GM21529 (cell line): ENCODE measurements at regions not wholly inside any gene's neighbourhood (a gene's known extent, or its start where the extent isn't known, plus 50 kb on each side); places are given as distances from the start of the nearest gene placed in this dataset.
"Not testable (repeated sequence)": the region's sequence is repeated elsewhere in the genome, so short reads cannot be mapped to it uniquely, and the experiment has no call there.

Source experiments
- ATAC-seq: cut with Tn5 transposase; IDR thresholded peaks from one replicate; pipeline ENCODE4 v1.9.1; 2021; ENCODE audit not compliant: unreplicated experiment

DNA sequence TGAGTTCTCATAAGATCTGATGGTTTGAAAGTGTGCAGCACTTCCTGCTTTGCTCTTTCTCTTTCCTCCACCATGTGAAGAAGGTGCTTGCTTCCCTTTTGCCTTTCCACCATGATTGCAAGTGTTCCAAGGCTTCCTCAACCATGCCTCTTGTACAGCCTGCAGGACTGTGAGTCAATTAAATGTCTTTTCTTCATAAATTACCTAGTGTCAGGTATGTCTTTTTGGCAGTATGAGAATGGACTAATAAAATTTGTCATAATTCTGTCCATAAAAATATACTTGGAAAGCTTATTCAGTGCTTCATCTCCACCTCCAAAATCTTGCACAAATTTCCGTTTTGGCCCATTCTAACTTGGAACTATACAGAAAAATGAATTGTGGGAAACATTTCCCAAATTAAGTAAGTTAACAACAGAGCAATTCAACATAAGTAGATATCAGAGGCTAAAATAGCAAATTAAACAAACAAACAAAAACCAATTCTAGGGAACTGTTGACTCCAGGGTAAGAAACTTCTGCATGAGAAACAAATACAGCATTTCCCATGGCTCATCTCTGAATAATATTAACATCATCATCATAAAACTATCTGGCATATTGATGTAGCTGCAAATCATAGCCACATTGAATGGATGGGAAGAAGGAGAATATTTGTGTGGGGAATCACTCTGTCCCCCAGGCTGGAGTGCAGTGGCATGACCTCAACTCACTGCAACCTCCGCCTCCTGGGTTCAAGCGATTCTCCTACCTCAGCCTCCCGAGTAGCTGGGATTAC lies 459.5 kb upstream of the FAR2 start:
- ATAC-seq = no peak

DNA sequence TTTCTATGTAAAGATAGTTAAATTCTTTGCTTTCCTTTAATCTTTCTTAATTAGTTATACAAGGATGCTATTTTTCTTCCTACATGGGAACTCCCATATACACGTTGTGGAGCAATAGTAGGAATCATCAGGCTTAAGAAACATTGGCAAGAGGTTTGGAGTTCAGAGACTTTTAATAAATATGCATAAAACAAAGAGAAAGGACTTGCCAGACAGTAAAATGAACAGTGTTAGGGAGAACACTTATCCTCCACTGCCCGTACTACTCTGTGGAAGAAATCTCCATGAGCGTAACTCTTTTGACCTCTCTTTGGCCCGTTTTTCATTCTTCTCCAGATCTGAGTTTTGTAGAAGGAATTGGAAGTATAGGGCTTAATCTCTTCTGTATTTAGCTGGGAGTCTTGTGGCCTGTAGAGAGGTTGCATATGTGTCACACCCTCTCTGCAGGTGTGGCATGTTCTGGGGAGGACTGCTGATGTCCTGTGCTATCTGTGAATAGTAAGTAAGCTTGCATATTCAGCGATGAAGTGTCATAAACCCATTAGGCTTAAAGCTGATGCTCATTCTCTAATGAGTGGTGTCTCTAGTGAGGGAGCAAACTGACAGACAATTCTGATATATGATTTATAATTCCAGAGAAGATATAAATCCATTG lies 455.4 kb upstream of the FAR2 start:
- ATAC-seq = no peak

DNA sequence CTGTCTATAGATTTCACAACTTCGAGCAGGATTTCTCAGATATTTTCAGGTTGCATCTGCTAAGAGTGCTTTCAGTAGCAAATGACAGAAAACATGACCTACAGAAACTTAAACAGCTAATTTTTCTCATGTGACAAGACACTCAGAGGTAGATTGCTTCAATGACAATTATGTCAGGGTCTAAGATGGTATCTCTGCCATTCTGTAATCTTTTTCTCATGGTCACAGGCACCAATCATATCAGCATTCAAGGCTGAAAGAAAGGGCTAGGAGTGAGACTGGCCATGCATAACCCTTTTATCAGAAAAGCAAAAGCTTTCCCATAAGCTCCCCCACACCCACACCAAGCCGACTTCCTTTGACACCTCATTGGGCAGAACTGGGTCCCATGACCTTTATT lies 450.5 kb upstream of the FAR2 start:
- no peak for ATAC-seq

DNA sequence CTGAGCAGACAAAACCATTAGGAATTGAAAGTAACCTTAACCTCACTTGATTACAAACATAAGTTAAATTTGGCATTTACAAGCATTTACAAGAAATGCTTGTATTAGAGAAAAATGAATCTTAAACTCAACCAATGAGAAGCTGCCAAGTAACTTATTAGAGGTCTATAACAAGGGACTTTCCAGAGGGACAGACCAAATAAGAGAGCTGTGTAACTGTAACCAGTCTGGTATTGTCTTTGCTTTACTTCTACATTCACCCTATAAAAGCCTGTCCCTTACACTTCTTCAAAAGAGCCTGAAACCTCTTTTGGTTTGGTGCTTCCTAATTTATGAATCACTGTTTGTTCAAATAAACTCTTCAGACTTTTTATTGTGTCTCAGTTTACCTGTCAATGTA lies 450.0 kb upstream of the FAR2 start:
- ATAC-seq = no peak

DNA sequence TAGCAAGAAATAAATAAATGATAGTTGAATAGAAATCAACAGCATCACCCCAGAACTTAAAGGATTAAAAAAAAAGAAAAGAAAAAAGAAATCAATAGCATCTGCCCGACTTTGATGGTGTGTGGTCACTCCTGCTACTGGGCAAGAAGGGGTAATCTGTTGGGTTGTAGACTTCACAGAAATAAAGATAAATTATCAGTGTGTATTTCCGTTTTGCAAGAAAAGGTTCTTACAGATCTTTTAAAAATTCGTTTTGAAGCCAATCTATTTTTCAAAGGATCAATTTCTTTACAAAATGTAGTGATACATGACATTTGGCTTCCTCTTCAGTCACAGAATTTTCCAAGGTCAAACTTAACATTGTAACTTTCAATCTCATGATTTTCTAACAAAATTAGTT lies 448.9 kb upstream of the FAR2 start:
- ATAC-seq = no peak

DNA sequence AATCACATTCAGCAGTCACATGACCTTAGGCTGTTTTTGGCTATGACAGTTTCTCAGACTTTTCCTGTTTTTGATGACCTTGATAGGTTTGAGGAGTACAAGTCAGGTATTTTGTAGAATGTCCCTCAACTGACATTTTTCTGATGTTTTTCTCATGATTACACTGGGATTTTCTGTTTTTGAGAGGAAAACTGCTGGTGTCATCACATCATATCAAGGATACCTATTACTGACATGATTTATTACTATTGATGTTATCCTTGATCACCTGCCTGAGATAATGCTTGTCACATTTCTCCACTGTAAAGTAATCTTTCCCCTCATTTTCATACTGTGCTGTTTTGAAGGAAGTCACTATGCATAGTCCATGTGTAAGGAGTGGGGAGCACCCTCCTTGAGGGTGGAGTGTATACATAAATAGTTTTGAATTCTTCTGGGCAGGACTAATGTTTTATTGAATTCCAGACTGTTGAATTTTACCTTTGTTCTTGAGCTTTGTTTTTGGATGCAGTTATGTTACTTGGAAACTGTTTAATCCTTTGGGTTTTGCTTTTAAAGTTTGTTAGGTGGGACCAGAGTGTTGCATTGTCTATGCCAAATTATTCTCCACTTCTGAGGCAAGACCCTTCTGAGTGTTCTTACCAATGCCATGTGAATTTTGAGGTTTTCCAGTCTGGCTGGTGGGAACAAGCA lies 444.5 kb upstream of the FAR2 start:
- no peak for ATAC-seq

DNA sequence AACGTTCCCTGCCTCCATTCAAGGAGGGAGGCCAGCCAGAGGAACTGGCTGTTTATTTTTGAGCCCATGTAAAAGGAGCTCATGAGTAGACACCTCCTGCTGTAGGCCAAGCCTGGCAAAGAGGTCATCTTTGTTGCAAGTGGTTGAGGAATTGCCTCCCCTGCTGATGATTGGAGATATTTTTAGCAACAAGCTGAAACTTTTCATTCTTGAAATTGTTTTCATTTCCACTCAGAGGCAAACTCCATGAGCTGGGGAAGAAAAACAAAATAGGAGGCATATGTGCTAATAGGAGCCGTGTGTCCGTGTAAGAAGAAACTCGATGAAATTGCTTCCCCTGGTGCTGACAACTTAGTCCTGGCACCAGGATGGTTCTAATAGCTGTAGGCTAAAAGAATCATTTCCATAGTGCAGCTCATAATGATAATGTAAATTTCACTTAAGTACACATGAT lies 440.1 kb upstream of the FAR2 start:
- no peak for ATAC-seq

DNA sequence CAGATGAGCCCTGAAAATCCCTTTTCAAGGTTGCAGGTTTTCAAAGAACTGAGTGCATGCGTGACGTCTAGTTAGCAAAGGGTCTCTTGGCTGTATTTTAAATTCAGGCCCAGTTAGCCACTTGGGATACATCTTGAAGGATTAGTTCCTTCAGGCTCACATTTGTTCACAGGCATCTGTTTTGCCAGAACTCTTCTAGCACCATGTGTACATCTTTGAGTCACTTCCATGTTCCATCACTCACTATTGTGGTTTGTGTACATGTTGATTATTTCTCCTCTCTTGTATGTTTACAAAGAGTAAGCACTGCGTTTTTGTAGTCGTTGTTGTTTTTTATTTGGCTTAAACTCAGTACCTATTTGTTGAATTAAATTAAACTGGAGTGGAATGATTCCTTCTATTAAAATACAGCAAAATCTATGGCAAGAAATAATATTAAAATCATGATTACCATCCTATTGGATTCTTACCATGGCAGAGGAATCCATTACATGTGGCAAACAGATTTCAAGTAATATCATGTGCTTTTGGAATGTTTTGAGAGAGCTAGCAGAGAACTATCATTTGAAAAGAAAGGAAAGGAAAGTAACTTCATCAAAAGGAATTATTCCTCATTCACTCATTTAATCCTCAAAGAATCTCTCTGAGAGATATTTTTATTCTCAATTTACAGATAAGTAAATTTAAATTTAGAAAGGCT lies 438.9 kb upstream of the FAR2 start:
- no peak for ATAC-seq

DNA sequence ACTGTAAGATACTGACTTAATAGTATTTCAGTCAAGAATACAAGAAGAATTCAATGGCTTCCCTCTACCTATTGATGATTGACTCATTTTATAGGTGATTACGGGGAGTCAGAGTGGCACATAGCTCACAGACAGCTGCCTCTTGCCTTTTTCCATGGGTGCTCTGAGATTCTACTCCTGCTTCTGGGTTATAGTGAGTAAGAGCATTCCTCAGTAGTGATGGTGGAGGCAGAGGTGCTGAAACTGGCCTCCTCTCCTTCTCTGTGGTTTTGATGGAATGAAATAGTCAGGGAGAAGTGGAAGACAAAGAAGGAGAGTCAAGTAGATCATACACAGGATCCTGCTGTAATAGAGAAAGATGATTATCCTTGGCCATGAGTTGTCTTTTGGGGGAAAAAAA lies 438.2 kb upstream of the FAR2 start:
- no peak for ATAC-seq

DNA sequence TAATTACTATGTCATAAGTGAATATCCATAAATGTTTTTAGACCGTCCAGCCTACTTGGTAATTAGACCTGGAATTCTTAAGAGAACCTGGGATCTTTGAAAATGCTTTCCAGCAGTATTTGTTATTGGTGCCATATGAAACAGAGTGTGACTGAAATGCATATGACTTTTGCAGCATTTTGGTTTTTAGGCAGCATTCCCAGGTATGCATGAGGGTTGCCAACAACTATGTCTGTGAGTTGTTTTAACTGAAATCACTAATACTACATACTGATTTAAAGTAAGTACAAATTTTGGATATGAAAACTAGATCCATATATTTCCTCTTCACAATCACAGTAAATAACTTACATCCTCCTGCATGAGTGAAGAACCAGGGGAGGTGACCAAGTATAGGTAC lies 437.7 kb upstream of the FAR2 start:
- no peak for ATAC-seq

DNA sequence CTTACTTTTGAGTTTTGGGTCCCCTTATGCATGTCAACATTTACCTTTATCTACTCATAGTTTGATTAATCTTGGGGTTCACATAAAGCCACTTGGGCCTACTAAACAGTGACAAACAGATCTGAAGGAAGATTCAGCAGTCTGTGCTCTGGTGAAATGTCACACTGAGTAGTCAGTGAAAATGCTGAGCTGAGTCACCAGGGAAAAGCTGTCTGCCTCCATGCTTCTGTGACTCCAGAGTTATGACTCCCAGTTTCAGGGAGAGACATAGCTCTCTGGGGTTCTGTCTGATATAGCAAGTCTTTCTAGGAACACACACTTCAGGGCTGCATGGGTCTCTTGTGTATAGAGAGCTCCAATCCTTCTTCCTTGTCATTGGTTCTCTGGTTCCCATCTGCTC lies 406.3 kb upstream of the FAR2 start:
- ATAC-seq = no peak

DNA sequence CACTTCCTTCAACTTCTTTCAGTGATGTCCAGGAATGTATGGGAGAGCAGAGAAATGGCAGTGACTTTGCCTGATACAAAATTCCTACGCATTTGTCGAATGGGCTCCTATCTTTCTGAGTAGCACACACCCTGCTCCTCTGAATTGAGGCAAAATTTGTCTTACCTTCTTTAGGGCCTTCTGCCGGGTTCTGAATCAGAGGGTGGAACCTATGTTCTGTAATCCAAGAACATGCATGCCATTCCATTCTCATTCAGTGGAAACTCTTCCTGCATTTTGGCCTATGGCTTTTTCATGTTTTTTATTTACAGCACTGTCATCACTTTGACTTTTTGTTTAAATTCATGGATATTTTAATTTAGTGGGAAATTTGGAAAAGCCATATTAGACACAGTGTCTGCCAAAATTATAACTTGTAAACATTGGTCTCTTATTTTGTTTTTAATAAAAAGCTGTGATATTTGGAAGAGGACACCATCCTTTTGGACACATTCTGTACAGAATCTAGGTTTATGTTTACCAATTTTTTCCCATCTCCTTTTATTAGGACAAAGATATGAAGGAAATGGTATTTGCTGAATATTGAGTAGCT lies 402.2 kb upstream of the FAR2 start:
- ATAC-seq = no peak

DNA sequence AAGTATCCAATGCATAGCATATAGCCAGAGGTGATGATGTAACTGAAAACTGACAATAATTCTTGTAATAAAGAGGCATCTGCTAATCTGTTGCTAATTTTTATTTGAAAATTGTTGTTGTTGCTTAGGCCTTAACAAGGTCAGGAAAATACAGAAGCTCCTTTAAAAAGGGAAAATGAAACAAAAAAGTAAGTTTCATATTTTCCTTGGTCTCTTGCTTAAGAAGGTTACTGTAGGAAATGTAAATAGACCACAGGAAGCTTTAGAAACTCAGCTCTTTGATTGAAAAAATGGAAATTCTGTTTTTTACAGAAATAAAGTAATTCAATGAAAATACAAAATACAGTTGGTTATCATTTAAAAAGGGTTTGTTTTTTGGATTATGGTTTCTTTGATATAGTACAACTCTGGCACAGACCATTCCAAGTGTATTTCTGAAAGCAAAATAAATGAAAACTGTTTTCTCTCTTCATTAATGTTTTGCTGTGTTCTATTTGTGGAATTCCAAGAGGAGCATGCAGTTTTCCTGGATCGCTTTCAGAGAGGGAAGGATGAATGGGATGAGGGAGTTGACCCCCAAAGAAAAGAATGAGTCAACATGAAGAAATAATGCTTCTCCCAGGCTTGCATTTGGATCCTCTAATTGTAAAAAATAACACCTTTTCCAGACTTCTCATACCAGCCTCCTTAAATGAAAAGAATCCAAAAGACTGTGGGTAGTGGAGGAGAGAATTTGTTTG lies 398.0 kb upstream of the FAR2 start:
- no peak for ATAC-seq

DNA sequence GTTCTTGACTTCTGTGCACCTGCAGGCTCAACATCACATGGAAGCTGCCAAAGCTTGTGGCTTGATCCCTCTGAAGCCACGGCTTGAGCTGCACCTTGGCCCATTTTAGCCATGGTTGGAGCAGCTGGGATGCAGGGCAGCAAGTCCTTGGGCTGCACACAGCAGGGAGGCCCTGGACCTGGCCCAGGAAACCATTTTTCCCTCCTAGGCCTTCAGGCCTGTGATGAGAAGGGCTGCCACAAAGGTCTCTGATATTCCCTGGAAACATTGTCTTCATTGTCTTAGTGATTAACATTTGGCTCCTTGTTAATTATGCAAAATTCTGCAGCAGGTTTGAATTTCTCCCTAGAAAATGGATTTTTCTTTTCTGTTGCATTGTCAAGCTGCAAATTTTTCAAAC lies 394.1 kb upstream of the FAR2 start:
- no peak for ATAC-seq

DNA sequence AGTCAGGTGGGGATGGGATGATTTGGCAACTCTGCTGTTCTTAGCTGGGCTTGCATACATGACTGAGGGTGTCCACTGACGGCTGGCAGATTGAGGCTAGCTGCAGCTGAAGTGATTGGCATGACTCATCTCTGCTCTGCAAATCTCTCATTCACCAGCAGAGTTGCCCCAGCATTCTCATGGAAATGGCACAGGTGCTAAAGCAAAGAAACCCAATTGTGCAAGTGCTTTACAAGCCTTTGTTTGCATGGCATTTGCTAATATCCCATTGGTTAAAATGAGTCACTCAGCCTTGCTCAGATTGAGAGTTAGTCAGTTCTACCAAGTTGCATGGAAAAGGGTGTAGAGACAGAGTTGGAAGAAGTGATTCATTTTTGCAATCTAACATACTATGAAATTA lies 389.7 kb upstream of the FAR2 start:
- ATAC-seq = no peak

DNA sequence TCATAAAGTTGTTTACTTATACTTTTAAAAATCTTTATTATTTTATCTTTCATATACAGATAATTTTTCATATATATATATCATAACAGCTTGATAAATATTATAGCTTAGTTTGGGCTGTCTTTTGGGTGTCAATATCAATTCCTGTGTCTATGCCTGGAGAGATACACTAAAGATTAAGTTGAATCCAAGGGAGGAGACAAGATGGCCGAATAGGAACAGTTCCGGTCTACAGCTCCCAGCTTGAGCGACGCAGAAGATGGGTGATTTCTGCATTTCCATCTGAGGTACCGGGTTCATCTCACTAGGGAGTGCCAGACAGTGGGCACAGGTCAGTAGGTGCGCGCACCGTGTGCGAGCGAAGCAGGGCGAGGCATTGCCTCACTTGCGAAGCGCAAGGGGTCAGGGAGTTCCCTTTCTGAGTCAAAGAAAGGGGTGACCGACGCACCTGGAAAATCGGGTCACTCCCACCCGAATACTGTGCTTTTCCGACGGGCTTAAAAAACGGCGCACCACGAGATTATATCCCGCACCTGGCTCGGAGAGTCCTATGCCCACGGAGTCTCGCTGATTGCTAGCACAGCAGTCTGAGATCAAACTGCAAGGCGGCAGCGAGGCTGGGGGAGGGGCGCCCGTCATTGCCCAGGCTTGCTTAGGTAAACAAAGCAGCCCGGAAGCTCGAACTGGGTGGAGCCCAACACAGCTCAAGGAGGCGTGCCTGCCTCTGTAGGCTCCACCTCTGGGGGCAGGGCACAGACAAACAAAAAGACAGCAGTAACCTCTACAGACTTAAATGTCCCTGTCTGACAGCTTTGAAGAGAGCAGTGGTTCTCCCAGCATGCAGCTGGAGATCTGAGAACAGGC lies 388.8 kb upstream of the FAR2 start:
- not testable (repeated sequence) for ATAC-seq

DNA sequence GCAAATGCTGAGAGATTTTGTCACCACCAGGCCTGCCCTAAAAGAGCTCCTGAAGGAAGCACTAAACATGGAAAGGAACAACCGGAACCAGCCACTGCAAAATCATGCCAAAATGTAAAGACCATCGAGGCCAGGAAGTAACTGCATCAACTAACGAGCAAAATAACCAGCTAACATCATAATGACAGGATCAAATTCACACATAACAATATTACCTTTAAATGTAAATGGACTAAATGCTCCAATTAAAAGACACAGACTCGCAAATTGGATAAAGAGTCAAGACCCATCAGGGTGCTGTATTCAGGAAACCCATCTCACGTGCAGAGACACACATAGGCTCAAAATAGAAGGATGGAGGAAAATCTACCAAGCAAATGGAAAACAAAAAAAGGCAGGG lies 387.2 kb upstream of the FAR2 start:
- not testable (repeated sequence) for ATAC-seq

DNA sequence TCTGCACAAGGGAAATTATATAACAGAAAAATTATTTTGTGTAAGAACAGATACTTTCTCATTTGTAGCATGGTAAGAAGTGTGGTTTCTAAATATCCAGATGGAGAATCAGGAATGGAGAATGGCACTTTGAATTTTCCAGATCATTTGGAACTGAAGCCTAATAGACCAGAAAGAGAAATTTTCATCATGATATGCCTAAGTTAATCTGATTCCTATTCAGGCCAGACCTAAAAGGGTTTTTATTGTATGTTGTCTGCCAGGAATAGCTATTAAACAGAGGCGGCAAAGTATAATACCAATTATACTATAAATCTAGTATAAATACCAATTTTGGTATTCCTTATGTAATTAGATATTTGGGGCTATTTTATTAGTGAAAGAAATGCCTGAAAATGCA lies 382.7 kb upstream of the FAR2 start:
- no peak for ATAC-seq

DNA sequence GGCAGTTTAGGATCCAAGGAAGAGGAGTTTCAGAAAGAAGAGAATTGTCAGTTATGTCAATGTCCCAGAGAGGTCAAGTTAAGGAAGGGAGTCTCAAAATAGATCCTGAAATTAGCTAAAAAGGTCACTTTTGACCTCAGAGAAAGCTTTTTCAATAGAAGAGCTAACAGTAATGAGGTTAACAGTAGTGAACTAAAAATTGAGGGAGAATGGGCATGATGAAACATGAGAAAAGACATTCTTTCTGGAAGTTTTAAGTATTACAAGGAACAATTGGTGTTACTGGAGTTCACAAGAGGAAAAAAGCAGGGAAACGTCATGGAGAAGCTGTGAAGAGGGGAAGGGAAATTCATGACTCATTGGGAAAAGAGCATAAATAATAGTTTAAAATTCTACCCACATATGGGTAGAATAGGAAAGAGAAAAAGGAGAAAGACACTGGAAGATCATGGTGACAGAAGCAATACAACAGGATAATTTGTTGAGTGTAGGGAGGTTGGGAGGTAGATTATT lies 381.2 kb upstream of the FAR2 start:
- ATAC-seq = no peak
